Neutrophil (primary cell): ENCODE measurements at regions not wholly inside any gene's neighbourhood (a gene's known extent, or its start where the extent isn't known, plus 50 kb on each side); places are given as distances from the start of the nearest gene placed in this dataset.

Source experiments
- H3K27ac ChIP-seq: fragments of 200-600 bp; sonication (generic); 2 replicates; pipeline ENCODE4 v1.5.1; 2016; ENCODE audit warnings: mild to moderate bottlenecking, moderate library complexity
- H3K27me3 ChIP-seq: fragments of 200-600 bp; sonication (generic); 2 replicates; pipeline ENCODE4 v1.6.0; 2016; ENCODE audit warnings: mild to moderate bottlenecking
- H3K36me3 ChIP-seq: fragments of 200-600 bp; sonication (generic); 2 replicates; pipeline ENCODE4 v1.5.1; 2017
- H3K4me1 ChIP-seq, 2 experiments: fragments of 200-600 bp in 1 of 2; sonication (generic) in 1 of 2; 1 replicate in 1 of 2; 2 replicates in 1 of 2; pipeline versions ENCODE4 v1.5.1 to v1.6.1; 2013 to 2016; ENCODE audit warnings: low read depth in 1 of 2, low read length in 1 of 2, mild to moderate bottlenecking in 1 of 2, moderate library complexity in 1 of 2; ENCODE audit not compliant: control insufficient read depth in 1 of 2, insufficient read depth in 1 of 2
- H3K4me3 ChIP-seq, 2 experiments: fragments of 200-600 bp in 1 of 2; sonication (generic) in 1 of 2; 1 replicate in 1 of 2; 2 replicates in 1 of 2; pipeline ENCODE4 v1.5.1; 2013 to 2016; ENCODE audit warnings: low read depth in 1 of 2, low read length in 1 of 2, mild to moderate bottlenecking in 1 of 2, moderate library complexity in 1 of 2
- H3K9me3 ChIP-seq: fragments of 200-600 bp; sonication (generic); 2 replicates; pipeline ENCODE4 v1.5.1; 2016
- TF ChIP-seq, protein P1 (sequence below): fragments of 200-600 bp; sonication (generic); IDR thresholded peaks from 2 replicates; pipeline ENCODE4 v1.5.1; 2016; ENCODE audit warnings: antibody characterized with exemption

DNA sequence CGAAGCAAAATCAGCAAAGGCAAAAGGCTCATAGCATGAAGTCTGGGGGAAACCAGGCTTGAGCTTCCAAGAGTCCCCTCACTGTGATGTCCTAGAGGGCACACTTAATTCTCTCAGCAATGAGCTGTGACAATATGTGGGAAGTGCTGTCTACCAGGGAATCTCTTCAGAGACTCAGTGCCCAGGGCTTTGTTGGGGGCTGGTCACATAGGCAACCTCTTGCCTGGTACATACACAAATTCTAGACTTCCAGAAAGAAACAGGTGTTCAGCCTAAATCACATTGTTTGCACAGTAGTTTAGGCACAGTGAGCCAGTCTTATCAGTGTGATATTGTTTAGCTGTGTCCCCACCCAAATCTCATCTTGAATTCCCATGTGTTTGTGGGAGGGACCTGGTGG is 400.5 kb downstream of the PRDM2 start:
- H3K4me1 ChIP-seq = no peaks in the 10 kb centered on the region
- H3K36me3 ChIP-seq = no peaks in the 10 kb centered on the region

DNA sequence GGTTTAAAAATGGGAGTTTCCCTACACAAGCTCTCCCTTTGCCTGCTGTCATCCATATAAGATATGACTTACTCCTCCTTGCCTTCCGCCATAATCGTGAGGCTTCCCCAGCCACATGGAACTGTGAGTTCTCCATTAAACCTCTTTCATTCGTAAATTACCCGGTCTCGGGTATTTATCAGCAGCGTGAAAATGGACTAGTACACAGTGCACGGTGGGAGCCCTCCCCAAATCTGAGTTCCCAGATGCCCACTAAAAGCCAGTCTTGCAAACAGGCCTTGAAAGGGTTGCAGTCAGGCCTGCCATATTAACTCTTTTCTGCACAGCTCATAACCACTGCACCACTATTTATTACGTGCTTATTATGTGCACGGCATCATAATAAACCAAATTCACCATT is 400.9 kb downstream of the PRDM2 start:
- H3K4me3 ChIP-seq = no peak overlapping the region
- H3K27me3 ChIP-seq = no peaks in the 10 kb centered on the region
- H3K36me3 ChIP-seq = no peaks in the 10 kb centered on the region
- H3K4me1 ChIP-seq = no peaks in the 10 kb centered on the region
- TF ChIP-seq, protein P1, sequence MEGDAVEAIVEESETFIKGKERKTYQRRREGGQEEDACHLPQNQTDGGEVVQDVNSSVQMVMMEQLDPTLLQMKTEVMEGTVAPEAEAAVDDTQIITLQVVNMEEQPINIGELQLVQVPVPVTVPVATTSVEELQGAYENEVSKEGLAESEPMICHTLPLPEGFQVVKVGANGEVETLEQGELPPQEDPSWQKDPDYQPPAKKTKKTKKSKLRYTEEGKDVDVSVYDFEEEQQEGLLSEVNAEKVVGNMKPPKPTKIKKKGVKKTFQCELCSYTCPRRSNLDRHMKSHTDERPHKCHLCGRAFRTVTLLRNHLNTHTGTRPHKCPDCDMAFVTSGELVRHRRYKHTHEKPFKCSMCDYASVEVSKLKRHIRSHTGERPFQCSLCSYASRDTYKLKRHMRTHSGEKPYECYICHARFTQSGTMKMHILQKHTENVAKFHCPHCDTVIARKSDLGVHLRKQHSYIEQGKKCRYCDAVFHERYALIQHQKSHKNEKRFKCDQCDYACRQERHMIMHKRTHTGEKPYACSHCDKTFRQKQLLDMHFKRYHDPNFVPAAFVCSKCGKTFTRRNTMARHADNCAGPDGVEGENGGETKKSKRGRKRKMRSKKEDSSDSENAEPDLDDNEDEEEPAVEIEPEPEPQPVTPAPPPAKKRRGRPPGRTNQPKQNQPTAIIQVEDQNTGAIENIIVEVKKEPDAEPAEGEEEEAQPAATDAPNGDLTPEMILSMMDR = no peak
- H3K27ac ChIP-seq = no peak overlapping the region
- no peaks in the 10 kb centered on the region for H3K9me3 ChIP-seq

More for the DNA sequence above, 400.5 kb downstream of the PRDM2 start:
- Histone ChIP-seq H3K4me3 (no peak overlapping the region), H3K27me3 (no peaks in the 10 kb centered on the region), H3K27ac (no peak overlapping the region), H3K9me3 (no peaks in the 10 kb centered on the region)
- TF ChIP-seq, protein P1 = no peak

DNA sequence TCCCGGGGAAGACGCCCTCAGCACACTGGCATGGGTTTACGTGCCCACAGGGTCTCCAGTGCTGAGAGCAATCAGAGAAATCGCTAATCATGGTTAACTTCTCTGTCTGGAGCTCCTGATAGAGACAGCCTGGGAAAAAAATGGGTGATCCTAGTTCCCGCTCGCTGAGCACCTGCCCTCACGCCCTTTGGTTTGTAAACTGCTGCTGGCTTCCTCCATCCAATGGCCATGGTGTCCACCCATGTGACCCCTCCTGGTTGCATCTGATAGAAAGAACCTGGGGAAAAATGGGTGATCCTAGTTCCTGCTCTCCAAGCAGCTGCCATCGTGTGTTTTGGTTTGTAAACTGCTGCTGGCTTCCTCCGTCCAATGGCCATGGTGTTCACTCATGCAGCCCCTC is 402.2 kb downstream of the PRDM2 start:
- TF ChIP-seq, protein P1 = no peak
- H3K4me1 ChIP-seq = no peaks in the 10 kb centered on the region
- no peak overlapping the region for H3K27ac ChIP-seq
- H3K4me3 ChIP-seq = no peak overlapping the region
- no peaks in the 10 kb centered on the region for H3K36me3 ChIP-seq
- no peaks in the 10 kb centered on the region for H3K9me3 ChIP-seq
- H3K27me3 ChIP-seq = no peaks in the 10 kb centered on the region

DNA sequence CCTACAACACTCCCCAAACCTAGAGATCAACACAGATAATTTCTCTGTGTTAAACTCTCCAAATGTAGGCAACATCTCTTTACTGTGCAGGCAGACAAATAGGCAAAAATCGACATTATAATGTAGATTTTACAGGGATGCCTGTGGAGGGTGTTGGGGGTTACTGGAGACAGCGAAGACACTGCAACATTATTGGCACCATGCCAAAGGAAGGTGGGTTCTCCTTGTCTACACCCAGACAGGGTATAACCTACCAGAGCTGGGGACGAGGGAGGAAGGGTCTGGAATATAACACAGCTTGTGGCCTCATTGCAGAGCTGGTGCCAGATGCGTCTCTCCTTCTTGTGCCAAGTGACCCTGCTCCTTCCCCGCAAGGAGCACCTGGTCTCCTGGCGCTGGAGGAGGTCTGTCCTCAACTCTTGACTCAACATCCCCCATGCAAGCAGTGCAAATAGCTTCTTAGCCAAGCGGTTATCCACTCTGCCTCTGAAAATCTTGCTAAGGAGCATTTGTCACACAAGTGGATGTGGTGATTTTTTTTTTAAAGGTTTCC is 404.0 kb downstream of the PRDM2 start:
- TF ChIP-seq, protein P1 = no peak
- no peaks in the 10 kb centered on the region for H3K9me3 ChIP-seq
- H3K27me3 ChIP-seq = no peaks in the 10 kb centered on the region
- no peak overlapping the region for H3K4me3 ChIP-seq
- no peaks in the 10 kb centered on the region for H3K36me3 ChIP-seq
- H3K27ac ChIP-seq = no peak overlapping the region
- H3K4me1 ChIP-seq = no peaks in the 10 kb centered on the region

DNA sequence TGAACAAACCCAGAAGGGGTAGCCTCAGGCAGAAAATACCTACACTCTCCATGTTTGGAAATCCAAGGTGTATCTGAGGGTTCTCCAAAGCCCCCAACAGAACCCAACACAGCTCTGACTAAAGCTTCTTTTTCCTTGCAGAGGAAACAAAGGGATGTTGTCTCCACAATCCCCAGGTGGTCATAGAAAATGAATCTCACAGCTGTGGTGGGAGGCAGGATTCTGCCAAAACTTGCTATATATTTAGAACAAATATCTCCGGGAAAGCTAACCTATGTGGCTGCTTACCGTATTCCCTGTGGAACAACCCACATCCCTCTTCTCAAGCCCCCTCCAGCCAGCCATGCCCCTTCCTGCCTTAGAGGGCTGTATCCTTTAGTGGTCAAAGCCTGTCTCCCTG is 406.1 kb downstream of the PRDM2 start:
- H3K9me3 ChIP-seq = no peaks in the 10 kb centered on the region
- TF ChIP-seq, protein P1 = no peak
- no peaks in the 10 kb centered on the region for H3K27me3 ChIP-seq
- no peaks in the 10 kb centered on the region for H3K36me3 ChIP-seq
- no peak overlapping the region for H3K4me3 ChIP-seq
- H3K27ac ChIP-seq = no peak overlapping the region
- H3K4me1 ChIP-seq = no peaks in the 10 kb centered on the region
